CD14-positive monocyte (primary cell): ENCODE measurements at regions not wholly inside any gene's neighbourhood (a gene's known extent, or its start where the extent isn't known, plus 50 kb on each side); places are given as distances from the start of the nearest gene placed in this dataset.

ENCODE experiments used
- DNase-seq, 3 donors: peaks; one replicate each; pipeline ENCODE4 v3.0.0-alpha.2; 2011 to 2022
- H2AFZ ChIP-seq: 2 replicates; pipeline ENCODE4 v1.6.0; 2012; ENCODE audit warnings: mild to moderate bottlenecking, low read depth, low read length, inconsistent platforms; ENCODE audit not compliant: insufficient read depth, poor library complexity, severe bottlenecking
- H3K27ac ChIP-seq, 2 donors: 1 replicate in 1 of 2; 2 replicates in 1 of 2; pipeline ENCODE4 v1.5.1; 2012 to 2013; ENCODE audit warnings: low read length in 2 of 2, control low read depth in 1 of 2, inconsistent platforms in 1 of 2, low read depth in 1 of 2, mild to moderate bottlenecking in 1 of 2
- H3K27me3 ChIP-seq, 2 donors: one replicate each; pipeline versions ENCODE4 v1.6.0 to v1.6.1; 2011 to 2013; ENCODE audit warnings: low read length in 2 of 2; ENCODE audit not compliant: control insufficient read depth in 2 of 2, insufficient read depth in 2 of 2
- H3K36me3 ChIP-seq, 2 donors: replicated peaks in 1 of 2; 1 replicate in 1 of 2; 2 replicates in 1 of 2; pipeline versions ENCODE4 v1.5.1 to v1.6.1; 2012 to 2013; ENCODE audit warnings: low read length in 2 of 2, control low read depth in 1 of 2, inconsistent platforms in 1 of 2, mild to moderate bottlenecking in 1 of 2; ENCODE audit not compliant: insufficient read depth in 2 of 2, control insufficient read depth in 1 of 2
- H3K4me1 ChIP-seq, 2 donors: 1 replicate in 1 of 2; 2 replicates in 1 of 2; pipeline versions ENCODE4 v1.5.1 to v1.6.1; 2012 to 2013; ENCODE audit warnings: low read length in 2 of 2, control low read depth in 1 of 2, inconsistent platforms in 1 of 2, mild to moderate bottlenecking in 1 of 2, moderate library complexity in 1 of 2; ENCODE audit not compliant: insufficient read depth in 2 of 2, control insufficient read depth in 1 of 2
- H3K4me2 ChIP-seq: replicated peaks from 2 replicates; pipeline ENCODE3; 2012; ENCODE audit warnings: low read length, moderate library complexity, mild to moderate bottlenecking; ENCODE audit not compliant: poor library complexity, severe bottlenecking; ENCODE audit errors: extremely low read depth
- H3K4me3 ChIP-seq, 3 experiments: fragments of 200-600 bp in 1 of 3; sonication (generic) in 1 of 3; replicated peaks in 1 of 3; 1 replicate in 2 of 3; 2 replicates in 1 of 3; pipeline ENCODE4 v1.5.1; 2011 to 2013; ENCODE audit warnings: low read length in 3 of 3, mild to moderate bottlenecking in 3 of 3, control low read depth in 2 of 3, low read depth in 2 of 3, inconsistent platforms in 1 of 3, moderate library complexity in 1 of 3
- H3K79me2 ChIP-seq: 2 replicates; pipeline ENCODE4 v1.6.0; 2012; ENCODE audit warnings: mild to moderate bottlenecking, control low read depth, inconsistent platforms, low read length, moderate library complexity; ENCODE audit not compliant: insufficient read depth
- H3K9ac ChIP-seq: 2 replicates; pipeline ENCODE4 v1.6.0; 2017; ENCODE audit warnings: low read length, mild to moderate bottlenecking; ENCODE audit not compliant: insufficient read depth, poor library complexity, severe bottlenecking
- H3K9me3 ChIP-seq, 2 donors: replicated peaks in 1 of 2; 1 replicate in 1 of 2; 2 replicates in 1 of 2; pipeline versions ENCODE4 v1.5.1 to v1.6.1; 2012 to 2013; ENCODE audit warnings: low read length in 2 of 2, control low read depth in 1 of 2; ENCODE audit not compliant: control insufficient read depth in 1 of 2, insufficient read depth in 1 of 2
- H4K20me1 ChIP-seq: 2 replicates; pipeline ENCODE4 v1.6.0; 2012; ENCODE audit warnings: mild to moderate bottlenecking, low read length, control low read depth, moderate library complexity; ENCODE audit not compliant: insufficient read depth
- H3K27ac Mint-ChIP-seq, 7 donors: one replicate each; pipeline ENCODE4 v1.8.0; 2020; ENCODE audit warnings: mild to moderate bottlenecking in 7 of 7, mixed read lengths in 7 of 7, moderate library complexity in 6 of 7, inconsistent platforms in 2 of 7
- H3K27me3 Mint-ChIP-seq, 3 donors: one replicate each; pipeline ENCODE4 v1.8.0; 2021 to 2022; ENCODE audit warnings: low read depth in 3 of 3, mild to moderate bottlenecking in 3 of 3, mixed read lengths in 3 of 3, moderate library complexity in 3 of 3, inconsistent platforms in 1 of 3
- H3K36me3 Mint-ChIP-seq, 2 donors: one replicate each; pipeline ENCODE4 v1.8.0; 2020; ENCODE audit warnings: mixed read lengths in 2 of 2, inconsistent platforms in 1 of 2, mild to moderate bottlenecking in 1 of 2
- H3K4me1 Mint-ChIP-seq: one replicate; pipeline ENCODE4 v1.8.0; 2020; ENCODE audit warnings: mild to moderate bottlenecking, mixed read lengths
- H3K4me3 Mint-ChIP-seq, 2 donors: one replicate each; pipeline ENCODE4 v1.8.0; 2020; ENCODE audit warnings: mild to moderate bottlenecking in 2 of 2, mixed read lengths in 2 of 2, moderate library complexity in 1 of 2
- H3K9me3 Mint-ChIP-seq, 7 donors: one replicate each; pipeline ENCODE4 v1.8.0; 2020 to 2022; ENCODE audit warnings: mixed read lengths in 7 of 7, mild to moderate bottlenecking in 6 of 7, moderate library complexity in 6 of 7, inconsistent platforms in 2 of 7
- WGBS: methylation state at CpG from one replicate; pipeline ENCODE4 v1.1.5; 2013; ENCODE audit warnings: missing lambda C conversion rate; ENCODE audit not compliant: insufficient coverage; 5-methylcytosine and 5-hydroxymethylcytosine counted together
- intact Hi-C, 2 donors: fragments of 100-400 bp; cut with micrococcal nuclease; formaldehyde crosslinking; loops; one replicate each; pipeline versions ENCODE4 v1.15.0 to v1.15.1; 2023
- TF ChIP-seq, protein P1 (sequence below): fragments of 200-600 bp; IDR thresholded peaks from one replicate; pipeline ENCODE4 v1.8.0; 2022; ENCODE audit warnings: antibody characterized with exemption, mild to moderate bottlenecking

DNA sequence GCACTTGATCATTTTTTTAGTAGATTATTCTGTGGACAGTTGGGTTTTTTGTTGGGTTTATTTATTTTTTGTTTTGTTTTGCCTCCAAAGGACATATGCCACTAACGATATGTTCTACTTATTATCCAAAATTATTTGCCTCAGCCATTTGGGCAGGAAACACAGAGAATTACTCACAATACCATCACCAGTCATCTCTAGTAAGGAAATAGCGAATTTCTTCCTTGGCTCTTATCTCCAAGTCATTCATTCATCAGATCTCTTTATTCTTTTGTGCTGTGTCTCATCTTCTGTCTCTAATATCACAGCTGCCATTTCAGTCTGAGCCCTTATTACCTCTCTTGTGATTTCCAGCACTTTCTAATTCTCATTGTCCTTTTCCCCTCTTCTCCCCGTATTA, 130.4 kb upstream of the SMLR1 start:
- H3K9me3 ChIP-seq, result no peaks in the 10 kb centered on the region
- H3K4me1 ChIP-seq, result no peaks in the 10 kb centered on the region
- no peak overlapping the region for H2AFZ ChIP-seq
- 83% methylated on average over 2 of the region's 3 CpGs for WGBS
- no peaks in the 10 kb centered on the region for H3K36me3 ChIP-seq
- H3K79me2 ChIP-seq, result no peaks in the 10 kb centered on the region
- H4K20me1 ChIP-seq, result no peaks in the 10 kb centered on the region
- no peak for DNase-seq
- peaks cover 0 to 4% (median 3%) of the 10 kb centered on the region in 3 donors for H3K27me3 Mint-ChIP-seq
- no peak overlapping the region for H3K4me3 Mint-ChIP-seq
- H3K4me3 ChIP-seq, result no peak overlapping the region
- no peak overlapping the region for H3K4me2 ChIP-seq
- no peak overlapping the region for H3K27ac ChIP-seq
- intact Hi-C loops, result no loop called here
- no peak overlapping the region for H3K9ac ChIP-seq
- no peak overlapping the region for H3K27ac Mint-ChIP-seq
- H3K9me3 Mint-ChIP-seq, result peaks cover 0 to 3% (median 0%) of the 10 kb centered on the region in 7 donors
- H3K36me3 Mint-ChIP-seq, result no peaks in the 10 kb centered on the region
- TF ChIP-seq, protein P1, sequence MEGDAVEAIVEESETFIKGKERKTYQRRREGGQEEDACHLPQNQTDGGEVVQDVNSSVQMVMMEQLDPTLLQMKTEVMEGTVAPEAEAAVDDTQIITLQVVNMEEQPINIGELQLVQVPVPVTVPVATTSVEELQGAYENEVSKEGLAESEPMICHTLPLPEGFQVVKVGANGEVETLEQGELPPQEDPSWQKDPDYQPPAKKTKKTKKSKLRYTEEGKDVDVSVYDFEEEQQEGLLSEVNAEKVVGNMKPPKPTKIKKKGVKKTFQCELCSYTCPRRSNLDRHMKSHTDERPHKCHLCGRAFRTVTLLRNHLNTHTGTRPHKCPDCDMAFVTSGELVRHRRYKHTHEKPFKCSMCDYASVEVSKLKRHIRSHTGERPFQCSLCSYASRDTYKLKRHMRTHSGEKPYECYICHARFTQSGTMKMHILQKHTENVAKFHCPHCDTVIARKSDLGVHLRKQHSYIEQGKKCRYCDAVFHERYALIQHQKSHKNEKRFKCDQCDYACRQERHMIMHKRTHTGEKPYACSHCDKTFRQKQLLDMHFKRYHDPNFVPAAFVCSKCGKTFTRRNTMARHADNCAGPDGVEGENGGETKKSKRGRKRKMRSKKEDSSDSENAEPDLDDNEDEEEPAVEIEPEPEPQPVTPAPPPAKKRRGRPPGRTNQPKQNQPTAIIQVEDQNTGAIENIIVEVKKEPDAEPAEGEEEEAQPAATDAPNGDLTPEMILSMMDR, result no peak
- H3K27me3 ChIP-seq, result no peaks in the 10 kb centered on the region
- H3K4me1 Mint-ChIP-seq, result no peaks in the 10 kb centered on the region

- Histone ChIP-seq H3K4me3 (no peak overlapping the region), H3K27ac (no peak overlapping the region), H3K9me3 (no peaks in the 10 kb centered on the region), H3K79me2 (no peaks in the 10 kb centered on the region), H3K4me1 (no peaks in the 10 kb centered on the region), H3K4me2 (no peak overlapping the region), H3K27me3 (no peaks in the 10 kb centered on the region), H2AFZ (no peak overlapping the region), H3K36me3 (no peaks in the 10 kb centered on the region), H3K9ac (no peak overlapping the region), H4K20me1 (no peaks in the 10 kb centered on the region)
- Mint-ChIP-seq H3K27ac (no peak overlapping the region), H3K4me1 (no peaks in the 10 kb centered on the region), H3K27me3 (peaks cover 0 to 4% (median 3%) of the 10 kb centered on the region in 3 donors), H3K4me3 (no peak overlapping the region), H3K36me3 (no peaks in the 10 kb centered on the region), H3K9me3 (peaks cover 0 to 5% (median 0%) of the 10 kb centered on the region in 7 donors)
- no CpG with 5 or more reads among the region's 1 CpG for WGBS
- DNase-seq, result no peak
- intact Hi-C loops, result no loop called here
- TF ChIP-seq, protein P1, result no peak
Measured at GRCh38 chr6:130697271-130697994, 129.8 kb upstream of the SMLR1 start.
